Thoracic aorta (tissue), 2 donors: ENCODE measurements at regions not wholly inside any gene's neighbourhood (a gene's known extent, or its start where the extent isn't known, plus 50 kb on each side); places are given as distances from the start of the nearest gene placed in this dataset.
"Not testable (repeated sequence)": the region's sequence is repeated elsewhere in the genome, so short reads cannot be mapped to it uniquely, and the experiment has no call there.

Experiments used
- ATAC-seq: fragments of 150-250 bp; one replicate; pipeline ENCODE4 v1.8.0; 2017; ENCODE audit warnings: low read depth; ENCODE audit not compliant: insufficient number of reproducible peaks, low FRiP score
- DNase-seq: peaks from one replicate; pipeline ENCODE4 v3.0.0-alpha.2; 2020; ENCODE audit warnings: low spot score
- H3K27ac ChIP-seq, 2 donors: fragments of 200-600 bp; sonication (generic); 1 replicate in 1 of 2; 2 replicates in 1 of 2; pipeline ENCODE4 v1.5.1; 2016; ENCODE audit warnings: mild to moderate bottlenecking in 2 of 2, moderate library complexity in 2 of 2
- H3K27me3 ChIP-seq: fragments of 200-600 bp; sonication (generic); replicated peaks from 2 replicates; pipeline ENCODE4 v1.6.0; 2016; ENCODE audit warnings: mild to moderate bottlenecking; ENCODE audit not compliant: insufficient read depth
- H3K36me3 ChIP-seq: fragments of 200-600 bp; sonication (generic); one replicate; pipeline ENCODE4 v1.5.1; 2016
- H3K4me1 ChIP-seq, 2 donors: fragments of 200-600 bp; sonication (generic); 1 replicate in 1 of 2; 2 replicates in 1 of 2; pipeline versions ENCODE4 v1.5.1 to v1.6.0; 2016; ENCODE audit warnings: low read depth in 2 of 2, mild to moderate bottlenecking in 1 of 2; ENCODE audit not compliant: control insufficient read depth in 1 of 2
- H3K4me3 ChIP-seq: fragments of 200-600 bp; sonication (generic); 2 replicates; pipeline ENCODE4 v1.5.1; 2016; ENCODE audit warnings: mild to moderate bottlenecking
- H3K9me3 ChIP-seq: fragments of 200-600 bp; sonication (generic); 2 replicates; pipeline ENCODE4 v1.5.1; 2016
- CTCF ChIP-seq: fragments of 200-600 bp; sonication (generic); IDR thresholded peaks from one replicate; pipeline ENCODE4 v1.5.1; 2019; ENCODE audit warnings: antibody characterized with exemption

DNA sequence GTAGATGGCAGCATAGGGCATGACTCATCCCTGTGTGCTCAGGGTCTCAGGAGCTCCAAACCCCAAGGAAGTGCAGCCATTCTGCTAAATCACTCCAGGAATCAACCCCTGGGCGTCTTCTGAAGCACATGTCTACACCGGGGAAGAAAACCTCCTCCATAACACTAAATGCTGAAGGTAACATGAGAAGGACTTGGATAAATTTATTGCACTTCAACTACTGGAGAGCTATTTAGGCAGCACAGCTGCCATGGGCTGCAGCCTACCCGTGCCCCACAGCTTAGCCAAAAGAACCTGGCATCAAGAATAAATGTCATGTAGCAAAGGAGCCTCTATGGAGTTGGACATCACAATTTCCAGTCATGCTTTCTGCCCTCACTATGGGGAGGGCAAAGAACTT, 141.7 kb downstream of the GPCPD1 start:
- Histone ChIP-seq H3K9me3 (no peaks in the 10 kb centered on the region), H3K27me3 (no peaks in the 10 kb centered on the region), H3K4me3 (no peak overlapping the region), H3K4me1 (no peaks in the 10 kb centered on the region), H3K27ac (no peak overlapping the region), H3K36me3 (no peaks in the 10 kb centered on the region)
- no peak for ATAC-seq
- no peak for DNase-seq
- no peak for TF ChIP-seq CTCF

- H3K36me3 ChIP-seq: no peaks in the 10 kb centered on the region
- H3K27ac ChIP-seq: no peak overlapping the region
- no peaks in the 10 kb centered on the region for H3K9me3 ChIP-seq
- H3K27me3 ChIP-seq: no peaks in the 10 kb centered on the region
- no peak for ATAC-seq
- TF ChIP-seq CTCF: no peak
- H3K4me3 ChIP-seq: no peak overlapping the region
- no peak for DNase-seq
- no peaks in the 10 kb centered on the region for H3K4me1 ChIP-seq
Measured at GRCh38 chr20:5467086-5467485, 143.7 kb downstream of the GPCPD1 start.

DNA sequence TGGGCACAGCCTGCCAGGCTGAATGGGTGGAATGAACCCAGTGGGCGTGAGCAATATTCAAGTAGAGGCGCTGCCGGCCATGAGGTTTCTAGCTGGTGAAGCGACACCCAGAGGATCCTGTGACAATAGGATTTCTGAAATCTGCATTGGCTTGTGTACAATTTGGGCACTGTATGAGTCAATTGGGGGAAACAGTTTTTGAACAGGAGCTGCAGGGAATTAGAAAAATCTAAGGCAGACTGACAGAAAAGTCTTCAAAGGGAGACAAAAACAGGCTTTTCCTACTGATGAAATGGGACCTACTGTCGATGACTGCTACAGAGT, 145.2 kb downstream of the GPCPD1 start:
- no peak overlapping the region for H3K27ac ChIP-seq
- no peak for DNase-seq
- no peak for TF ChIP-seq CTCF
- no peak overlapping the region for H3K4me3 ChIP-seq
- H3K4me1 ChIP-seq: no peaks in the 10 kb centered on the region
- H3K27me3 ChIP-seq: no peaks in the 10 kb centered on the region
- no peaks in the 10 kb centered on the region for H3K36me3 ChIP-seq
- ATAC-seq: no peak
- H3K9me3 ChIP-seq: no peaks in the 10 kb centered on the region

GRCh38 chr20:5464901-5465603, 145.8 kb downstream of the GPCPD1 start:
- Histone ChIP-seq H3K4me3 (no peak overlapping the region), H3K27me3 (no peaks in the 10 kb centered on the region), H3K4me1 (no peaks in the 10 kb centered on the region), H3K36me3 (no peaks in the 10 kb centered on the region), H3K27ac (no peak overlapping the region), H3K9me3 (no peaks in the 10 kb centered on the region)
- no peak for DNase-seq
- no peak for ATAC-seq
- no peak for TF ChIP-seq CTCF

- H3K36me3 ChIP-seq: no peaks in the 10 kb centered on the region
- no peaks in the 10 kb centered on the region for H3K4me1 ChIP-seq
- TF ChIP-seq CTCF: no peak
- H3K27me3 ChIP-seq: no peaks in the 10 kb centered on the region
- no peaks in the 10 kb centered on the region for H3K9me3 ChIP-seq
- no peak overlapping the region for H3K4me3 ChIP-seq
- DNase-seq: no peak
- no peak for ATAC-seq
- no peak overlapping the region for H3K27ac ChIP-seq
Measured at GRCh38 chr20:5463007-5463686, 146.4 kb upstream of the PROKR2 start.

DNA sequence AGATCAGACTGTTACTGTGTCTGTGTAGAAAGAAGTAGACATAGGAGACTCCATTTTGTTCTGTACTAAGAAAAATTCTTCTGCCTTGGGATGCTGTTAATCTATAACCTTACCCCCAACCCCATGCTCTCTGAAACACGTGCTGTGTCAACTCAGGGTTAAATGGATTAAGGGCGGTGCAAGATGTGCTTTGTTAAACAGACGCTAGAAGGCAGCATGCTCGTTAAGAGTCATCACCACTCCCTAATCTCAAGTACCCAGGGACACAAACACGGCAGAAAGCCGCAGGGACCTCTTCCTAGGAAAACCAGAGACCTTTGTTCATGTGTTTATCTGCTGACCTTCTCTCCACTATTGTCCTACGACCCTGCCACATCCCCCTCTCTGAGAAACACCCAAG, 137.0 kb upstream of the PROKR2 start:
- not testable (repeated sequence) for DNase-seq, H3K9me3 ChIP-seq, H3K36me3 ChIP-seq, H3K4me1 ChIP-seq, ATAC-seq, H3K27me3 ChIP-seq, H3K27ac ChIP-seq, H3K4me3 ChIP-seq

DNA sequence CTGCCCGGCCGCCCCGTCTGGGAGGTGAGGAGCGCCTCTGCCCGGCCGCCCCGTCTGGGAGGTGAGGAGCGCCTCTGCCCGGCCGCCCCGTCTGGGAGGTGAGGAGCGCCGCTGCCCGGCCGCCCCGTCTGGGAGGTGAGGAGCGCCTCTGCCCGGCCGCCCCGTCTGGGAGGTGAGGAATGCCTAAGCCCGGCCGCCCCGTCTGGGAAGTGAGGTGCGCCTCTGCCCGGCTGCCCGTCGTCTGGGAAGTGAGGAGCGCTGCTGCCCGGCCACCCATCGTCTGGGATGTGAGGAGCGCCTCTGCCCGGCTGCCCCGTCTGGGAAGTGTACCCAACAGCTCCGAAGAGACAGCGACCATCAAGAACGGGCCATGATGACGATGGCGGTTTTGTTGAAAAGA, 136.6 kb upstream of the PROKR2 start:
- not testable (repeated sequence) for H3K27ac ChIP-seq, H3K36me3 ChIP-seq, H3K4me3 ChIP-seq, H3K27me3 ChIP-seq, ATAC-seq, DNase-seq, H3K9me3 ChIP-seq, H3K4me1 ChIP-seq

DNA sequence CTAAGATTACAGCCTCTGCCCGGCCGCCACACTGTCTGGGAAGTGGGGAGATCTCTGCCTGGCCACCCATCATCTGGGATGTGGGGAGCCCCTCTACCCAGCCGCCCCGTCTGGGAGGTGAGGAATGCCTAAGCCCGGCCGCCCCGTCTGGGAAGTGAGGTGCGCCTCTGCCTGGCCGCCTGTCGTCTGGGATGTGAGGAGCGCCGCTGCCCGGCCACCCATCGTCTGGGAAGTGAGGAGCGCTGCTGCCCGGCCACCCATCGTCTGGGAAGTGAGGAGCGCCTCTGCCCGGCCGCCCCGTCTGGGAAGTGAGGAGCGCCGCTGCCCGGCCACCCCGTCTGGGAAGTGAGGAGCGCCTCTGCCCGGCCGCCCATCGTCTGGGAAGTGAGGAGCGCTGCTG, 135.9 kb upstream of the PROKR2 start:
- DNase-seq, H3K27ac ChIP-seq, H3K36me3 ChIP-seq, H3K4me3 ChIP-seq, H3K4me1 ChIP-seq, H3K27me3 ChIP-seq, ATAC-seq, H3K9me3 ChIP-seq: not testable (repeated sequence)
